Nephron progenitor cell (in vitro differentiated cells): ENCODE measurements at regions not wholly inside any gene's neighbourhood (a gene's known extent, or its start where the extent isn't known, plus 50 kb on each side); places are given as distances from the start of the nearest gene placed in this dataset.

Experiments used
- DNase-seq: peaks from one replicate; pipeline ENCODE4 v3.0.0; 2021
- H3K27ac Mint-ChIP-seq: 2 replicates; pipeline ENCODE4 v1.8.0; 2021; ENCODE audit warnings: mild to moderate bottlenecking, moderate library complexity, mixed read lengths
- H3K27me3 Mint-ChIP-seq: 2 replicates; pipeline ENCODE4 v1.8.0; 2021; ENCODE audit warnings: mild to moderate bottlenecking, low read depth, mixed read lengths; ENCODE audit not compliant: poor library complexity
- H3K36me3 Mint-ChIP-seq: 2 replicates; pipeline ENCODE4 v1.8.0; 2021; ENCODE audit warnings: low read depth, mixed read lengths
- H3K4me1 Mint-ChIP-seq: 2 replicates; pipeline ENCODE4 v1.8.0; 2021; ENCODE audit warnings: mixed read lengths
- H3K4me3 Mint-ChIP-seq: 2 replicates; pipeline ENCODE4 v1.8.0; 2021; ENCODE audit warnings: mild to moderate bottlenecking, moderate library complexity, mixed read lengths
- H3K9me3 Mint-ChIP-seq: 2 replicates; pipeline ENCODE4 v1.8.0; 2021; ENCODE audit warnings: mild to moderate bottlenecking, moderate library complexity, mixed read lengths
- CTCF ChIP-seq: fragments of 200-600 bp; sonication (generic); IDR thresholded peaks from 2 replicates; pipeline ENCODE4 v1.5.0; 2021; ENCODE audit warnings: antibody characterized with exemption

GRCh38 chr1:208336137-208336518 is 91.9 kb upstream of the PLXNA2 start:
- Mint-ChIP-seq H3K36me3 (no peaks in the 10 kb centered on the region), H3K4me3 (no peak overlapping the region), H3K4me1 (peaks cover 50% of the 10 kb centered on the region), H3K27ac (no peak overlapping the region), H3K9me3 (no peaks in the 10 kb centered on the region), H3K27me3 (peaks cover 19% of the 10 kb centered on the region)
- no peak for DNase-seq
- TF ChIP-seq CTCF, result no peak

- Mint-ChIP-seq H3K9me3 (no peaks in the 10 kb centered on the region), H3K36me3 (no peaks in the 10 kb centered on the region), H3K4me1 (peaks cover 69% of the 10 kb centered on the region), H3K27me3 (peaks cover 21% of the 10 kb centered on the region), H3K27ac (no peak overlapping the region), H3K4me3 (no peak overlapping the region)
- TF ChIP-seq CTCF, result no peak
- DNase-seq, result no peak
Observed at GRCh38 chr1:208339911-208340310, 95.7 kb upstream of the PLXNA2 start.

GRCh38 chr1:208343226-208343625 is 99.0 kb upstream of the PLXNA2 start:
- H3K4me1 Mint-ChIP-seq, result peaks cover 48% of the 10 kb centered on the region
- H3K27ac Mint-ChIP-seq, result no peak overlapping the region
- H3K9me3 Mint-ChIP-seq, result no peaks in the 10 kb centered on the region
- H3K27me3 Mint-ChIP-seq, result peaks cover 34% of the 10 kb centered on the region
- no peaks in the 10 kb centered on the region for H3K36me3 Mint-ChIP-seq
- DNase-seq, result no peak
- no peak for TF ChIP-seq CTCF
- no peak overlapping the region for H3K4me3 Mint-ChIP-seq

GRCh38 chr1:208344202-208344857 is 100.1 kb upstream of the PLXNA2 start:
- no peak for TF ChIP-seq CTCF
- Mint-ChIP-seq H3K4me1 (peaks cover 52% of the 10 kb centered on the region), H3K27me3 (peaks cover 31% of the 10 kb centered on the region), H3K4me3 (no peak overlapping the region), H3K36me3 (no peaks in the 10 kb centered on the region), H3K27ac (no peak overlapping the region), H3K9me3 (no peaks in the 10 kb centered on the region)
- DNase-seq, result peak; percentile 10

GRCh38 chr1:208347191-208347590 is 103.0 kb upstream of the PLXNA2 start:
- Mint-ChIP-seq H3K4me1 (peaks cover 44% of the 10 kb centered on the region), H3K9me3 (no peaks in the 10 kb centered on the region), H3K36me3 (no peaks in the 10 kb centered on the region), H3K4me3 (no peak overlapping the region), H3K27ac (no peak overlapping the region), H3K27me3 (peaks cover 27% of the 10 kb centered on the region)
- TF ChIP-seq CTCF, result no peak
- no peak for DNase-seq

GRCh38 chr1:208349694-208350330 is 105.6 kb upstream of the PLXNA2 start:
- Mint-ChIP-seq H3K4me3 (no peak overlapping the region), H3K27me3 (peaks cover 23% of the 10 kb centered on the region), H3K27ac (no peak overlapping the region), H3K36me3 (no peaks in the 10 kb centered on the region), H3K9me3 (no peaks in the 10 kb centered on the region), H3K4me1 (peaks cover 25% of the 10 kb centered on the region)
- TF ChIP-seq CTCF, result no peak
- no peak for DNase-seq
